ENCODE measurements at regions not wholly inside any gene's neighbourhood (a gene's known extent, or its start where the extent isn't known, plus 50 kb on each side); places are given as distances from the start of the nearest gene placed in this dataset.

DNA sequence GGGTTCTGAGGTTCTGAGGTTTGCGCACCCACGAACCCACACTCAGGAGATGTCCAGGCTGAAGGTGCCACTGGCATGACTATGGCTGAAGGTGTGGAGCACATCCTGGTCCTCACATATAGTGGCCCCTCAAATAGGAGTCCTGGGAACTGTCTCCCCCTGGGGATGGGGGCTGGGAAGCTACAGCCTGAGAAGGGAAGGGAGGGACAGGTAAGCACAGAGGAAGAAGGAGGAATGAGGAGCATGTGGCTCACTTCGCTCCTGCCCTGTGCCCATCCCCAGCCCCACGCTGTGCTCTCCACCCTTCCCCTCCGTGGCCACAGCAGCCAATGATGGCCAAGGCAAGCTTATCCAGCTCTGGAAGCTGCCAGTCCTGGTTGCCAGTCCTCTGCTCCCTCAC lies 123.9 kb upstream of the LHX1 start:
- no peak overlapping the region for H3K27ac ChIP-seq (ENCODE audit: insufficient read depth, low read depth, low read length, poor library complexity, severe bottlenecking)
- H3K4me1 ChIP-seq (ENCODE audit: control insufficient read depth, insufficient read depth, low read length), result peaks cover 21% of the 10 kb centered on the region
- H3K27me3 ChIP-seq (ENCODE audit: control insufficient read depth, insufficient read depth, low read length, poor library complexity, severe bottlenecking), result peaks cover 41% of the 10 kb centered on the region
- WGBS, 2 experiments, result 67 to 72% methylated on average over 5 of the region's 5 CpGs
- H3K36me3 ChIP-seq (ENCODE audit: control insufficient read depth, insufficient read depth, low read length), result no peaks in the 10 kb centered on the region
- H3K4me3 ChIP-seq (ENCODE audit: insufficient read depth, low read depth, low read length), result no peak overlapping the region
- no peaks in the 10 kb centered on the region for H3K9me3 ChIP-seq (ENCODE audit: control insufficient read depth, low read length)

DNA sequence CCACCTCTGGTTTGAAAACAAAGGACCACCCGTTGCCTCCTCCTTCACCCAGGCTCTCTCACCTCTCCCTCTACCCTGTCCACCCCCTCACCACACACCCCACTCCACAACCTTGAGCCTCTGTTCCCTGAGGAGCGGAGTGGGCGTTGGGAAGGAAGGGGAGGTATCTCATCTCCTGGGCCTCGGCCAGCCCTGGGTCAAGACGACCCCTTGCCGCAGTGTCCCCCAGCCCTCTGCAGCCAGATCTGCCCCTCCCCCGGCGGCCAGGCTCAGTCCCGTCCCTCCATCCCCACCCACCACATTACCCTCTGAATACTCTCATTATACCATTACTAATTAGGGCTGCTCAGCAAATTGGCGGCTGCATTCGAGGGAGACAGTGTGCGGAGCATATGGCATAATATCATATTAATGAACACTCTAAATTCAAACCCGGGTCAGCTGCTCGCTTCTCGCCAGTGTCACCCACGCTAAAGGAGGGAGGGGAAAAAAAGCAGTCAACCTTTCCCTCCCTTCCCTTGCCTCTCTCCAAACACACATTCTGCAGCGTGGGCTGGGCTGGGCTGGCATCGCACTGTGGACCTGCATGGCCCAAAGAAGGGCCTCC lies 123.2 kb upstream of the LHX1 start:
- H3K27me3 ChIP-seq (ENCODE audit: control insufficient read depth, insufficient read depth, low read length, poor library complexity, severe bottlenecking), result peaks cover 34% of the 10 kb centered on the region
- WGBS, 2 experiments, result 68 to 69% methylated on average over 18 of the region's 18 CpGs
- H3K4me3 ChIP-seq (ENCODE audit: insufficient read depth, low read depth, low read length), result no peak overlapping the region
- H3K27ac ChIP-seq (ENCODE audit: insufficient read depth, low read depth, low read length, poor library complexity, severe bottlenecking), result no peak overlapping the region
- H3K4me1 ChIP-seq (ENCODE audit: control insufficient read depth, insufficient read depth, low read length), result peaks cover 21% of the 10 kb centered on the region
- no peaks in the 10 kb centered on the region for H3K36me3 ChIP-seq (ENCODE audit: control insufficient read depth, insufficient read depth, low read length)
- H3K9me3 ChIP-seq (ENCODE audit: control insufficient read depth, low read length), result no peaks in the 10 kb centered on the region

DNA sequence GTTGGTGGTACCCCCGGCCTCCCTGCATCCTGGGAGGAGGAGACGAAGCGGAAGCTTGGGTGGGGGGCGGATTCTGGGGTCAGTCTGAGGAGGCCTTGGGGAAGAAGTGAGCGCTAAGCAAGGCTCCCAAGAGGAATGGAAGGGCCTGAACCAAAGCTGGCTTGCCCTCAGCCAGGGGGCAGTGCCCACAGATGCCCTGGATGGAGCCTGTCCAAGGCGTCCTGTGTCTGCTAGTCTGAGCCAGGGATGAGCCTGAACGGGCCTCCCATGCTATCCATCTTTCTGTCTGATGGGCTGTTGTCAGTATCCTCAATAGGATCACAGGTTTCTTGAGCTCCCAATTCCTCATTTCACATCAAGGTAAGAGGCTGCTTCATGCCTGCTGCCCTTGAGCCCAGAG lies 122.3 kb upstream of the LHX1 start:
- H3K36me3 ChIP-seq (ENCODE audit: control insufficient read depth, insufficient read depth, low read length), result no peaks in the 10 kb centered on the region
- H3K27ac ChIP-seq (ENCODE audit: insufficient read depth, low read depth, low read length, poor library complexity, severe bottlenecking), result no peak overlapping the region
- 92 to 94% methylated on average over 7 of the region's 7 CpGs for WGBS, 2 experiments

DNA sequence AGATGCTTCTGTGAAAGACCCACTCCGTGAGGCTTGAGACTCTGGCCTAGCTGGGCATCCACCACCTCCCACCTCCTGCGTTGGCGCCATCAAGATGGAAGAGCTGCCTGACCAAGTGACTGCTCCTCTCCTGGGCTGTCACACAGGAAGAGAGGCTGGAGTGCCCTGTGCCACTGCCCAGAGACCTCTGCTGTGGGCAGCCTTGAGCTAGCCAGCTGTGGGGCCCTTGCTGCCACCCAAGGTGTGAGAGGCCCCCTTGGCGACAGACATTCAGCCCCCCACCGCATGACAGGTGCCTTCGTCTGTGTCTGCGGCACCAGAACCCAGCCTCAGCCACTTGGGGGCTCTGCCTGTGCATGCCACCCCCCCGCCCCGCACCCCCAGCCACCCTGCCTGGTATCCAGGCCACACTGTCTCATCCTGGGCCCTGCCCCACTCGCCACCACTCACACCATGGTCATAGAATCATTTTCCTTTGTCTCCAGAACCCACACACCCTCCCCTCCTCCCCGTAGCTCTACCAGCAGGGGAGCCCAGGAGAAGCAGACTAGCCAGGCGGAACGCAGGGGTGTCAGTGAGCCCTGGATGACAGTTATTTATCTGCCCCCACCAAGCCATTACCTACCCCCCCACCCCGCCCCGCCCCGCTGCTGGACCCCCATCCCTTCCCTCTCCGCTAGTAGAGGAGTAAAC lies 120.9 kb upstream of the LHX1 start:
- 71 to 82% methylated on average over 11 to 12 of the region's 17 CpGs for WGBS, 2 experiments
- Histone ChIP-seq H3K9me3 (ENCODE audit: control insufficient read depth, low read length) (no peaks in the 10 kb centered on the region), H3K27ac (ENCODE audit: insufficient read depth, low read depth, low read length, poor library complexity, severe bottlenecking) (no peak overlapping the region), H3K4me1 (ENCODE audit: control insufficient read depth, insufficient read depth, low read length) (peaks cover 16% of the 10 kb centered on the region), H3K4me3 (ENCODE audit: insufficient read depth, low read depth, low read length) (no peak overlapping the region), H3K27me3 (ENCODE audit: control insufficient read depth, insufficient read depth, low read length, poor library complexity, severe bottlenecking) (peaks cover 19% of the 10 kb centered on the region), H3K36me3 (ENCODE audit: control insufficient read depth, insufficient read depth, low read length) (no peaks in the 10 kb centered on the region)

More for the DNA sequence above, 122.3 kb upstream of the LHX1 start:
- H3K27me3 ChIP-seq (ENCODE audit: control insufficient read depth, insufficient read depth, low read length, poor library complexity, severe bottlenecking), result peaks cover 25% of the 10 kb centered on the region
- H3K4me1 ChIP-seq (ENCODE audit: control insufficient read depth, insufficient read depth, low read length), result peaks cover 21% of the 10 kb centered on the region
- no peak overlapping the region for H3K4me3 ChIP-seq (ENCODE audit: insufficient read depth, low read depth, low read length)
- no peaks in the 10 kb centered on the region for H3K9me3 ChIP-seq (ENCODE audit: control insufficient read depth, low read length)

DNA sequence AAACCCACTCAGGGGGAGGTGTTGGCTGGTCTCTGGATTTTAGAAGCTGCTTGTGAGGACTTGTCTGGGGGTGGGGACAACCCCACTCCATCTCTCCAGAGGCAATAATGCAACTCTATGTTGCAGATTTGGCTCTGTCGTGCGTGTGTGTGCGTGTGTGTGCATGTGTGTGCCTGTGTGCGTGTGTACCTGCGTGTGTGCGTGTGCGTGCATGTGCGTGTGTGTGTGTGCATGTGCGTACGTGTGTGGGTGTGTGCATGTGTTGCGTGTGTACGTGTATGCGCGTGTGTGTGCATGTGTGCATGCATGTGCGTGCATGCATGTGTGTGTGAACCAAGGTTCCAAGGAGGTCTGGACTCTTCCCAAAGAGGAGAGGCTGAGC lies 120.4 kb upstream of the LHX1 start:
- H3K27ac ChIP-seq (ENCODE audit: insufficient read depth, low read depth, low read length, poor library complexity, severe bottlenecking), result no peak overlapping the region
- peaks cover 15% of the 10 kb centered on the region for H3K27me3 ChIP-seq (ENCODE audit: control insufficient read depth, insufficient read depth, low read length, poor library complexity, severe bottlenecking)
- peaks cover 15% of the 10 kb centered on the region for H3K4me1 ChIP-seq (ENCODE audit: control insufficient read depth, insufficient read depth, low read length)
- no peaks in the 10 kb centered on the region for H3K9me3 ChIP-seq (ENCODE audit: control insufficient read depth, low read length)
- H3K36me3 ChIP-seq (ENCODE audit: control insufficient read depth, insufficient read depth, low read length), result no peaks in the 10 kb centered on the region
- no peak overlapping the region for H3K4me3 ChIP-seq (ENCODE audit: insufficient read depth, low read depth, low read length)
- 91 to 94% methylated on average over 15 of the region's 15 CpGs for WGBS, 2 experiments

DNA sequence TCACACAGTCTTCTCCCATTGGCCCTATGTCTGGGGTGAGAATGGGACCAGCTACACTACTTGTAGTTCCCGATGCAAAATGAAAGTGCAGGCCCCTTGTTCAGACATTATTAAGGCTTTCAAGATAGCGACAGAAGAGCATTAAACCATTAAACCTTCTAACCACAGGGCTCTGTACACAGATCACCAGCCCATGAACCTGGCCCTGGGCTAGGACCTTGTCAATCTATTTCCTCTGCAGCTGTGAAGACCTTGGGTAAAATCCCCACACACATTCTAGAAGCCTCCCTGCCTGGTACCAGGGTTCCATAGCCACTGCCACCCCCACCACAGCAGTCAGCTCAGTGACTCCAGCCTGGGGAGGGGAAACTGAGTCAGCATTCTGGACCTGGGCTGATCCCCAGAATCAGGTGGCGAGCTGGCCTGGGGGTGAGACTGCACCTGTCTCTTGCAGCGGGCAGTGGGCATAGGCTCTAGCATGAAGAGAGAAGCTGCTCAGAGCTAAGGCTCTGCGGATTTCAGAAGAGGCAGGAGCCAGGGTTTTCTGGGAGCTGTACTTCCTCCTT lies 119.7 kb upstream of the LHX1 start:
- Histone ChIP-seq H3K27ac (ENCODE audit: insufficient read depth, low read depth, low read length, poor library complexity, severe bottlenecking) (no peak overlapping the region), H3K9me3 (ENCODE audit: control insufficient read depth, low read length) (no peaks in the 10 kb centered on the region), H3K4me1 (ENCODE audit: control insufficient read depth, insufficient read depth, low read length) (peaks cover 15% of the 10 kb centered on the region), H3K27me3 (ENCODE audit: control insufficient read depth, insufficient read depth, low read length, poor library complexity, severe bottlenecking) (peaks cover 14% of the 10 kb centered on the region), H3K36me3 (ENCODE audit: control insufficient read depth, insufficient read depth, low read length) (no peaks in the 10 kb centered on the region), H3K4me3 (ENCODE audit: insufficient read depth, low read depth, low read length) (no peak overlapping the region)
- WGBS, 2 experiments, result 90% methylated on average over 5 of the region's 5 CpGs

DNA sequence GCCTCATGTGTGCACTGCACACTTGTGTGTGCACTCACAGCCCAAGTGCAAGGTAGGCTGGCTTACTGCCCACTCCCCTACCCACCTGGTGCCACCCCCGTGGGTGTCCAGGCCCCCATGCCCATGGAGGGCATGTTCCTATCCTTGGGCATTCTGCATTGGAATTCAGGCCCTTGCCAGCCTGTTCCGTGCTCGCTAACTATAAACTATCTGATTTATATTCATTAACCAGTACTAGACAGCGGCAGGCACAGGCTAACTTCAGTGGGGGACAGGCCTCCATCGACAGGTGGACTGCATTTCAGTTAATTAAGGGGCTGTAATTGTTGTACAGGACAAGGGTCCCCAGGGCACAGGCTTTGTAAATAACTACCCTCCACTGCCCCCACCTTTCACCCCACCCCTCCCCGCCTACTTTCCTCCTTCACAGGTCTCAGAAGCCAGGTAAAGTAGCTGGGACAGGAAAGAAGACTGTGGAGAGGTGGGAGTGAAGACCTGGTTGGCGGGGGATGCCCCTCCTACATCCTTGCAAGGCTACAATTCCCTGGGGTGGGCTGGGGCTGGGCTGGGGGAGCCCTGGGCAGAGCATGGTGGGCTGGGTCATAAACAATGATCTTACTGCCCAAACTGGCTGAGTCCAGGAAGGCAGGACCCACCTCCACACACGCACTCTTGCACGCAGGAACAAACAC lies 119.0 kb upstream of the LHX1 start:
- H3K27me3 ChIP-seq (ENCODE audit: control insufficient read depth, insufficient read depth, low read length, poor library complexity, severe bottlenecking), result peaks cover 12% of the 10 kb centered on the region
- no peaks in the 10 kb centered on the region for H3K36me3 ChIP-seq (ENCODE audit: control insufficient read depth, insufficient read depth, low read length)
- H3K4me1 ChIP-seq (ENCODE audit: control insufficient read depth, insufficient read depth, low read length), result peaks cover 10% of the 10 kb centered on the region
- no peak overlapping the region for H3K27ac ChIP-seq (ENCODE audit: insufficient read depth, low read depth, low read length, poor library complexity, severe bottlenecking)
- H3K9me3 ChIP-seq (ENCODE audit: control insufficient read depth, low read length), result no peaks in the 10 kb centered on the region
- H3K4me3 ChIP-seq (ENCODE audit: insufficient read depth, low read depth, low read length), result no peak overlapping the region
- WGBS, 2 experiments, result 93 to 95% methylated on average over 8 of the region's 9 CpGs

DNA sequence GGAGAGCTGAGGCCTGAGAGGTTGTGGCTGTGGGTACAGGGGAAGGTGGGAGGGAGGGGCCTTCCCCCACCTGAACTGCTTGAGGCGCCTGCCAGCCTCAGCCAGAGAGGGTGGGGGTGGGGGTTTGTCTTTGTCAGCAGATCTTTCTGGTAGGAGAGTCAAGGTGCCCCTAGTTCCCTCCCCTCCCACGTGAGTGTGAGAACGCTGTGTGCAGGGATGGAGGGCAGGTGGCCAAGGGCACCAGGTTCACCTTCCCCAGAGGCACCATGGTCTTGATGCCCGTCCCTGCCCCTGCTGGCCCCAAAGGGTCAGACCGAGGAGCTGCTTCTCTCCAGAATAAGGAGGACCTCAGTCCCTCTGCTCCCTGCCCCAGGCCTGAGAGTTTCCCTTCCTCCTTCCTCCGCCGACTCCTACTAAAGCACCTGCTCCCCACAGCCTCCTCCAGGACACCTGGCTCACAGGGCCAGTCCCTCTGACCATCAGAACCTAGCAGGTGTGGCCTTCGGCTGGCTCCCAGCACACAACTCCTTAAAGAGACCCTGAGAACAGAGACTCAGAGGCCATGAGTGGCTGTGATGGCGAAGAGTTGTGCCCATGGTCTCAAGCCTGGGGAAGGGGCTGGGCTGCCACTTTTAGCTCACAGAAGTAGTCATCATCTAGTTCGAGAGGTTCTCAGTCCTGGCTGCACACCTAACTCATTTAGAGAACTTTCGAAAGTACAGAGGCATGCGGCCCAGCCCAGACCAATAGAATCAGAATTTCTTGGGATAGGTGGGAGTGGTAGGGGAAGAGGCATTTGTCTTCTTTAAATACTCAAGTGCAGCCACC lies 113.2 kb upstream of the LHX1 start:
- Histone ChIP-seq H3K27me3 (ENCODE audit: control insufficient read depth, insufficient read depth, low read length, poor library complexity, severe bottlenecking) (peaks cover 4% of the 10 kb centered on the region), H3K27ac (ENCODE audit: insufficient read depth, low read depth, low read length, poor library complexity, severe bottlenecking) (no peak overlapping the region), H3K4me1 (ENCODE audit: control insufficient read depth, insufficient read depth, low read length) (peaks cover 4% of the 10 kb centered on the region), H3K9me3 (ENCODE audit: control insufficient read depth, low read length) (no peaks in the 10 kb centered on the region), H3K36me3 (ENCODE audit: control insufficient read depth, insufficient read depth, low read length) (no peaks in the 10 kb centered on the region), H3K4me3 (ENCODE audit: insufficient read depth, low read depth, low read length) (no peak overlapping the region)
- WGBS, 2 experiments, result 86 to 89% methylated on average over 12 of the region's 12 CpGs

DNA sequence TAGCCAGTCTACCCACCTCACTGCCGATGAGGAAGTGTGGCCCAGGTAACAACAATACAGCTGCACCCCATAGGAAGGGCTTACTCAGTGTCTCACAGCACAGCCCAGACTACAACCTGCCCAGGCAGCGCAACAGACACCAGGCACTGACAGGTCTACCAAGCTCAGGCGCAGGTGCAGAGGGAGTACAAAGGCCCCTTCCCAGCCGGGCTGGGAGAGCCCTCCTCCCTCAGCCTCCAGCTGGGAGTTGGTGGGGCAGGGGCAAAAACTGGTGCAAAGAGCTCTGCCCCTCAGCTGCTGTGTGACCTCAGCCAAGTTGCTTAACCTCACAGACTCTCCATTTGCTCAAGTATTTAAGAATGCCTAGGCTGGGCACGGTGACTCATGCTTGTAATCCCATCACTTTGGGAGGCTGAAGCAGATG lies 112.6 kb upstream of the LHX1 start:
- Histone ChIP-seq H3K27me3 (ENCODE audit: control insufficient read depth, insufficient read depth, low read length, poor library complexity, severe bottlenecking) (peaks cover 4% of the 10 kb centered on the region), H3K9me3 (ENCODE audit: control insufficient read depth, low read length) (no peaks in the 10 kb centered on the region)
- 75 to 76% methylated on average over 5 of the region's 5 CpGs for WGBS, 2 experiments

More for the DNA sequence above, 112.6 kb upstream of the LHX1 start:
- no peak overlapping the region for H3K4me3 ChIP-seq (ENCODE audit: insufficient read depth, low read depth, low read length)
- peaks cover 4% of the 10 kb centered on the region for H3K4me1 ChIP-seq (ENCODE audit: control insufficient read depth, insufficient read depth, low read length)
- H3K27ac ChIP-seq (ENCODE audit: insufficient read depth, low read depth, low read length, poor library complexity, severe bottlenecking), result no peak overlapping the region
- H3K36me3 ChIP-seq (ENCODE audit: control insufficient read depth, insufficient read depth, low read length), result no peaks in the 10 kb centered on the region

All from ectodermal cell (in vitro differentiated cells).